ENCODE measurements at regions not wholly inside any gene's neighbourhood (a gene's known extent, or its start where the extent isn't known, plus 50 kb on each side); places are given as distances from the start of the nearest gene placed in this dataset.

GRCh38 chr1:181863006-181863405 lies 198.5 kb downstream of the ZNF648 start:
- H3K4me1 ChIP-seq (ENCODE audit: insufficient read depth, low read length) = no peaks in the 10 kb centered on the region; the same call in 1 of the 2 replicates
- no peak overlapping the region for H3K56ac ChIP-seq (ENCODE audit: insufficient read length, low read depth, low read length)
- no peaks in the 10 kb centered on the region for H3K79me1 ChIP-seq (ENCODE audit: insufficient read depth, low read depth, low read length, poor library complexity, severe bottlenecking)
- H3K14ac ChIP-seq (ENCODE audit: insufficient read depth, low read length) = no peak overlapping the region
- no peaks in the 10 kb centered on the region for H3K4me1 Mint-ChIP-seq
- H3K27me3 ChIP-seq (ENCODE audit: insufficient read depth, low read length) = no peaks in the 10 kb centered on the region
- no peak overlapping the region for H3K23ac ChIP-seq (ENCODE audit: insufficient read length, low read depth, low read length)
- H4K8ac ChIP-seq (replicated peaks; ENCODE audit: insufficient read length, low read depth, low read length) = no peak overlapping the region
- no peaks in the 10 kb centered on the region for H4K20me1 ChIP-seq (ENCODE audit: control insufficient read depth, insufficient read depth, insufficient read length)
- H2AK5ac ChIP-seq (ENCODE audit: insufficient read length, low read length) = no peak overlapping the region
- no peak overlapping the region for H2AFZ ChIP-seq (ENCODE audit: low read length)
- no peak overlapping the region for H3K4ac ChIP-seq (ENCODE audit: low read depth, low read length)
- no peak overlapping the region for H2BK12ac ChIP-seq (ENCODE audit: insufficient read length, low read depth, low read length)
- no peak overlapping the region for H3K27ac Mint-ChIP-seq
- H3K36me3 Mint-ChIP-seq (ENCODE audit: insufficient read depth in 1 of 3, low read depth in 3 of 3) = peaks cover 2 to 9% (median 7%) of the 10 kb centered on the region in 3 experiments; a peak in 5 of 7 replicates
- no peak overlapping the region for H2BK5ac ChIP-seq (ENCODE audit: insufficient read length, low read length)
- peaks cover 2% of the 10 kb centered on the region; the same call in 1 of the 2 replicates for H3K27me3 Mint-ChIP-seq (ENCODE audit: low read depth)
- peaks cover 10 to 12% of the 10 kb centered on the region in 2 experiments for H3K9me3 Mint-ChIP-seq
- no peak overlapping the region for H3K18ac ChIP-seq (ENCODE audit: insufficient read length, low read depth, low read length)
- no CpG with 5 or more reads among the region's 3 CpGs for WGBS (ENCODE audit: extremely low coverage, insufficient read length, low lambda C conversion rate)
- H3K9ac ChIP-seq (ENCODE audit: extremely low read depth, insufficient read length, low read length) = no peak overlapping the region
- no peak for TF ChIP-seq CTCF (conservative IDR thresholded peaks at IDR 0.05)
- no peak overlapping the region for H2BK20ac ChIP-seq (ENCODE audit: low read depth, low read length, poor library complexity, severe bottlenecking)
- H4K5ac ChIP-seq (ENCODE audit: insufficient read length, low read depth, low read length) = no peak overlapping the region
- H2BK120ac ChIP-seq (ENCODE audit: low read depth, low read length, poor library complexity, severe bottlenecking) = no peak overlapping the region
- H3K9me3 ChIP-seq (ENCODE audit: control insufficient read depth, low read depth, low read length) = no peaks in the 10 kb centered on the region
- no peak for DNase-seq
- no peak overlapping the region for H3K4me2 ChIP-seq (ENCODE audit: insufficient read depth, insufficient read length, low read length)
- H3T11ph ChIP-seq (ENCODE audit: low read length) = no peak overlapping the region
- no peak overlapping the region for H3K4me3 Mint-ChIP-seq
- H3K27ac ChIP-seq (ENCODE audit: insufficient read length, low read depth, low read length) = no peak overlapping the region
- no peak overlapping the region for H4K91ac ChIP-seq (ENCODE audit: insufficient read length, low read depth, low read length)
- H3K23me2 ChIP-seq (ENCODE audit: insufficient read length, low read depth, low read length, poor library complexity, severe bottlenecking) = no peaks in the 10 kb centered on the region
- H2BK15ac ChIP-seq (ENCODE audit: low read depth, low read length) = no peak overlapping the region
- H3K79me2 ChIP-seq (ENCODE audit: insufficient read depth, low read length) = no peaks in the 10 kb centered on the region
